NT2/D1 (cell line): ENCODE measurements at regions not wholly inside any gene's neighbourhood (a gene's known extent, or its start where the extent isn't known, plus 50 kb on each side); places are given as distances from the start of the nearest gene placed in this dataset.

ENCODE experiments used
- SUZ12 ChIP-seq: IDR thresholded peaks from 2 replicates; pipeline ENCODE4 v1.6.1; 2011; ENCODE audit not compliant: insufficient read length, insufficient read depth; ENCODE audit errors: extremely low read depth
- YY1 ChIP-seq: IDR thresholded peaks from 2 replicates; pipeline ENCODE4 v1.6.1; 2011; ENCODE audit not compliant: insufficient read length, insufficient read depth
- ZNF274 ChIP-seq: IDR thresholded peaks from 2 replicates; pipeline ENCODE4 v1.6.1; 2011; ENCODE audit warnings: mild to moderate bottlenecking, low read depth, low read length

DNA sequence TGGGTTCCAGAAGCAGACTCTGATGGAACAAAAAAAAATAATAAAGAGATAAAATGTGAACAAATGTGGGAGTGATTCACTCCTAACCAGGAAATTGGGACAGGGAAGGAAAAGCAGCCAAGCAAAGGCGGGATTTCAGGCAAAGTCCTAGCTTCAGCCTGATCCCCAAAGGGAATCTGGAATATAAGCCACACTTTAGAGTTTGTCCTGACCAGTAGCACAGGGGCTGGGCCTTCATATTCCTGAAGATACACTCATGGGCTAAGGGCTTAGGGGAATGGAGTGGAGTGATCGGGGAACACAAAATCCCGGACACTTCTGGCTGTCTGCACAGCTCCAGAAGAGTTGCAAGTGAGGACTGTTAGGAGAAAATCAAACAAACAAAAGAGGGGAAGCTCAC, 135.0 kb upstream of the COL8A1 start:
- TF ChIP-seq SUZ12 = no peak
- TF ChIP-seq ZNF274 = no peak
- no peak for TF ChIP-seq YY1
